Neural cell (in vitro differentiated cells): ENCODE measurements at regions not wholly inside any gene's neighbourhood (a gene's known extent, or its start where the extent isn't known, plus 50 kb on each side); places are given as distances from the start of the nearest gene placed in this dataset.

Source experiments
- H2AFZ ChIP-seq: fragments of 200-600, 300-800 bp; sonication (generic), shearing (Covaris generic); 2 replicates; pipeline ENCODE4 v1.6.0; 2014; ENCODE audit warnings: low read depth, mild to moderate bottlenecking, antibody characterized with exemption, low read length, moderate library complexity
- H3F3A ChIP-seq: fragments of 200-600 bp; shearing (Covaris generic); 2 replicates; pipeline ENCODE4 v1.6.1; 2016; ENCODE audit warnings: mild to moderate bottlenecking, moderate library complexity, mixed read lengths, antibody characterized with exemption, low read length; ENCODE audit not compliant: insufficient read depth, poor library complexity, severe bottlenecking
- H3K27ac ChIP-seq: fragments of 200-600, 300-800 bp; sonication (generic), shearing (Covaris generic); 2 replicates; pipeline ENCODE4 v1.5.1; 2014; ENCODE audit warnings: mild to moderate bottlenecking, low read length, moderate library complexity
- H3K27me3 ChIP-seq: fragments of 300-800, 200-600 bp; sonication (generic), shearing (Covaris generic); 2 replicates; pipeline ENCODE4 v1.6.0; 2014; ENCODE audit warnings: mild to moderate bottlenecking, low read depth, low read length, moderate library complexity; ENCODE audit not compliant: insufficient read depth
- H3K36me3 ChIP-seq: fragments of 300-800, 200-600 bp; sonication (generic), shearing (Covaris generic); 2 replicates; pipeline ENCODE4 v1.5.1; 2014; ENCODE audit warnings: mild to moderate bottlenecking, antibody characterized with exemption, low read length, moderate library complexity; ENCODE audit not compliant: insufficient read depth
- H3K4me2 ChIP-seq: fragments of 300-800, 200-600 bp; sonication (generic), shearing (Covaris generic); 2 replicates; pipeline ENCODE4 v1.6.0; 2014; ENCODE audit warnings: mild to moderate bottlenecking, low read length
- H3K4me3 ChIP-seq: fragments of 300-800, 200-600 bp; sonication (generic), shearing (Covaris generic); 2 replicates; pipeline ENCODE4 v1.5.1; 2014; ENCODE audit warnings: mild to moderate bottlenecking, low read length, moderate library complexity
- H3K79me2 ChIP-seq: fragments of 200-600 bp; shearing (Covaris generic); replicated peaks from 2 replicates; pipeline ENCODE4 v1.6.0; 2014; ENCODE audit warnings: mild to moderate bottlenecking, low read length, moderate library complexity; ENCODE audit not compliant: insufficient read depth
- H3K9ac ChIP-seq: fragments of 300-800, 200-600 bp; sonication (generic), shearing (Covaris generic); 2 replicates; pipeline ENCODE4 v1.6.1; 2016; ENCODE audit warnings: mild to moderate bottlenecking, low read length, mixed read lengths
- H3K9me2 ChIP-seq: fragments of 200-600 bp; shearing (Covaris generic); 2 replicates; pipeline ENCODE4 v1.6.1; 2016; ENCODE audit warnings: mild to moderate bottlenecking, low read length, mixed read lengths; ENCODE audit not compliant: insufficient read depth
- H3K9me3 ChIP-seq: fragments of 200-600, 300-800 bp; sonication (generic), shearing (Covaris generic); 2 replicates; pipeline ENCODE4 v1.6.1; 2016; ENCODE audit warnings: mild to moderate bottlenecking, mixed run types, low read length, moderate library complexity, mixed read lengths
- H4K20me1 ChIP-seq: fragments of 200-600 bp; shearing (Covaris generic); 2 replicates; pipeline ENCODE4 v1.6.1; 2016; ENCODE audit warnings: mild to moderate bottlenecking, mixed run types; ENCODE audit not compliant: insufficient read depth
- CTCF ChIP-seq: fragments of 450-650 bp; IDR thresholded peaks from 2 replicates; pipeline ENCODE4 v1.5.1; 2014; ENCODE audit warnings: antibody characterized with exemption, mild to moderate bottlenecking, moderate library complexity; ENCODE audit not compliant: poor library complexity, severe bottlenecking
- EP300 ChIP-seq: fragments of 450-650 bp; conservative IDR thresholded peaks from 2 replicates; pipeline ENCODE4 v1.6.1; 2014; ENCODE audit warnings: antibody characterized with exemption, mild to moderate bottlenecking, moderate library complexity; ENCODE audit not compliant: poor library complexity, severe bottlenecking
- EZH2 ChIP-seq: fragments of 200-600, 300-800 bp; shearing (Covaris generic), sonication (generic); IDR thresholded peaks from 2 replicates; pipeline ENCODE4 v1.6.1; 2014; ENCODE audit warnings: antibody characterized with exemption, low read length, borderline replicate concordance, mild to moderate bottlenecking; ENCODE audit not compliant: insufficient read depth, poor library complexity, severe bottlenecking
- MXI1 ChIP-seq: fragments of 450-650 bp; conservative IDR thresholded peaks from 2 replicates; pipeline ENCODE4 v1.6.1; 2014; ENCODE audit warnings: antibody characterized with exemption, mild to moderate bottlenecking; ENCODE audit not compliant: poor library complexity, severe bottlenecking
- POLR2AphosphoS5 ChIP-seq: IDR thresholded peaks from 2 replicates; pipeline ENCODE4 v1.6.1; 2012
- RAD21 ChIP-seq: fragments of 450-650 bp; conservative IDR thresholded peaks from 2 replicates; pipeline ENCODE4 v1.6.1; 2014; ENCODE audit warnings: antibody characterized with exemption, mild to moderate bottlenecking, moderate library complexity
- REST ChIP-seq: IDR thresholded peaks from 2 replicates; pipeline ENCODE4 v1.6.1; 2012; ENCODE audit warnings: borderline replicate concordance
- SMC3 ChIP-seq: fragments of 450-650 bp; conservative IDR thresholded peaks from 2 replicates; pipeline ENCODE4 v1.6.1; 2014; ENCODE audit warnings: antibody characterized with exemption, mild to moderate bottlenecking, moderate library complexity; ENCODE audit not compliant: poor library complexity
- TAF1 ChIP-seq: IDR thresholded peaks from 2 replicates; pipeline ENCODE4 v1.6.1; 2012; ENCODE audit warnings: low read depth

GRCh38 chr14:22418631-22419030 lies 170.4 kb downstream of the DAD1 start:
- Histone ChIP-seq H4K20me1 (no peaks in the 10 kb centered on the region), H3K79me2 (no peaks in the 10 kb centered on the region), H3K4me3 (no peak overlapping the region), H2AFZ (no peak overlapping the region), H3K9me3 (no peaks in the 10 kb centered on the region), H3K27ac (no peak overlapping the region), H3K27me3 (no peaks in the 10 kb centered on the region), H3K9ac (no peak overlapping the region), H3F3A (no peaks in the 10 kb centered on the region), H3K4me2 (no peak overlapping the region), H3K9me2 (no peaks in the 10 kb centered on the region), H3K36me3 (no peaks in the 10 kb centered on the region)
- TF ChIP-seq CTCF (no peak), EP300 (no peak), EZH2 (no peak), SMC3 (no peak), MXI1 (no peak), RAD21 (no peak), TAF1 (no peak), REST (no peak), POLR2AphosphoS5 (no peak)

GRCh38 chr14:22417914-22418313 lies 171.1 kb downstream of the DAD1 start:
- no peaks in the 10 kb centered on the region for H3F3A ChIP-seq
- H3K4me2 ChIP-seq, result no peak overlapping the region
- H3K9ac ChIP-seq, result no peak overlapping the region
- no peak overlapping the region for H2AFZ ChIP-seq
- H3K27ac ChIP-seq, result no peak overlapping the region
- no peaks in the 10 kb centered on the region for H3K9me3 ChIP-seq
- H3K27me3 ChIP-seq, result no peaks in the 10 kb centered on the region
- H3K79me2 ChIP-seq, result no peaks in the 10 kb centered on the region
- no peak for TF ChIP-seq CTCF
- TF ChIP-seq TAF1, result no peak
- no peak for TF ChIP-seq MXI1
- TF ChIP-seq SMC3, result no peak
- no peak for TF ChIP-seq RAD21
- no peak for TF ChIP-seq POLR2AphosphoS5
- TF ChIP-seq REST, result no peak
- TF ChIP-seq EZH2, result no peak
- no peaks in the 10 kb centered on the region for H4K20me1 ChIP-seq
- no peak overlapping the region for H3K4me3 ChIP-seq
- H3K9me2 ChIP-seq, result no peaks in the 10 kb centered on the region
- no peaks in the 10 kb centered on the region for H3K36me3 ChIP-seq
